ENCODE measurements at regions not wholly inside any gene's neighbourhood (a gene's known extent, or its start where the extent isn't known, plus 50 kb on each side); places are given as distances from the start of the nearest gene placed in this dataset.
A peak's percentile ranks its signal among the peaks of the same experiment; 100 is the strongest.

DNA sequence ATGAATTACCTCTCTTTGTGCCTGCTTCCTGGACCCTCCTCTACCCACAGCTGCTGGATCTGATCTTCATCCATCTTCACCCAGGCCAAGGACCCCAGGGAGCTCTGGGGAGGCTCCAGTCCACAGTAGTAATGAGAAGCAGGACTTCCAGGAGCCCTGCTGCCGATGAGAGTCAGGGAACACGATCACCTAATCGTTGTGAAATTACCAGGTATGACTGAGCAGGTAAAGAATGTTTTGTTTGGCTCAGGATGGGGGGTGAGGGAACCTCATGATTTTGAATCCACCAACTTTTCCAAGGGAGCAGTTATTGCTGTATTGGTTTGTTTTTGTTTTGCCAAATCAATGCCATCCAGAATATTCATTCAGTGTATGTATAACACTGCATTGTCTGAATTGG, 454.0 kb downstream of the PLPP3 start:
- intact Hi-C loops (cut with micrococcal nuclease; ENCODE audit: unreplicated experiment) (no loop called here), in situ Hi-C loops (cut with MboI) (no loop called here)
- DNase-seq (ENCODE audit: low read depth, low spot score): no peak
- H3K27me3 ChIP-seq (replicated peaks in 1 of 2; ENCODE audit: control insufficient read depth in 2 of 2, insufficient read depth in 2 of 2, low read length in 1 of 2): no peaks in the 10 kb centered on the region
- no peak for ATAC-seq
- WGBS (ENCODE audit: insufficient coverage, insufficient replicate concordance, low lambda C conversion rate, missing lambda C conversion rate): 40% methylated on average over 3 of the region's 3 CpGs
- H3K4me3 ChIP-seq: no peak overlapping the region
- H3K9ac ChIP-seq (ENCODE audit: control insufficient read depth, insufficient read depth, low read length): no peak overlapping the region
- no peaks in the 10 kb centered on the region for H3K79me2 ChIP-seq (ENCODE audit: control insufficient read depth, insufficient read depth, low read length)
- no peaks in the 10 kb centered on the region for H4K20me1 ChIP-seq (ENCODE audit: control insufficient read depth, insufficient read depth)
- BruUV-seq (replicated peaks): no TSS peak
- ChIA-PET SMC1A (ENCODE audit: uncharacterized antibody, unreplicated experiment) (interaction anchor here (1.2 to 1.6 kb wide), 5 partner anchors 9 to 53 kb away, joined by 3 to 7 read pairs (median 5); no protein-coding TSS in a partner anchor), POLR2A (interaction anchor here (0.6 to 1.5 kb wide), 2 partner anchors 9 to 446 kb away, joined by 5 to 6 read pairs; no protein-coding TSS in a partner anchor), CTCF (no interaction called here), RAD21 (ENCODE audit: unreplicated experiment) (interaction anchor here (1.1 kb wide), 1 partner anchor 9 kb away, joined by 3 read pairs; no protein-coding TSS in a partner anchor)
- FAIRE-seq: no peak
- peaks cover 5% of the 10 kb centered on the region; the same call in 2 of the 3 replicates for H3K9me3 ChIP-seq (replicated peaks; ENCODE audit: control insufficient read depth, insufficient read depth, low read length)
- no peak overlapping the region for H3K27ac ChIP-seq (ENCODE audit: control insufficient read depth, insufficient read depth)
- peak overlapping the region; percentile 2; the same call in 1 of the 2 replicates for H3K4me2 ChIP-seq (ENCODE audit: control insufficient read depth, insufficient read depth)
- no peaks in the 10 kb centered on the region for H3K36me3 ChIP-seq (ENCODE audit: control insufficient read depth in 2 of 2, insufficient read depth in 2 of 2, low read length in 1 of 2)
- H2AFZ ChIP-seq (ENCODE audit: control insufficient read depth, low read depth, low read length): no peak overlapping the region
- H3K4me1 ChIP-seq (ENCODE audit: control insufficient read depth, insufficient read depth, low read length): no peaks in the 10 kb centered on the region
- TF ChIP-seq SREBF1 (IDR thresholded peaks at IDR 0.05; ENCODE audit: low read length): no peak
- TF ChIP-seq EED (IDR thresholded peaks at IDR 0.05; ENCODE audit: low read depth): 0 out of 2 replicates have a peak, but pooled peaks have one; percentile 12
- no peak for TF ChIP-seq FOXM1 (IDR thresholded peaks at IDR 0.05; ENCODE audit: low read depth, low read length)

GRCh38 chr1:56123826-56124225, 455.5 kb downstream of the PLPP3 start:
- ChIA-PET CTCF (no interaction called here), SMC1A (ENCODE audit: uncharacterized antibody, unreplicated experiment) (interaction anchor here (1.0 to 1.6 kb wide), 3 partner anchors 8 to 10 kb away, joined by 4 to 7 read pairs (median 5); no protein-coding TSS in a partner anchor)
- 35% methylated on average over 3 of the region's 3 CpGs for WGBS (ENCODE audit: insufficient coverage, insufficient replicate concordance, low lambda C conversion rate, missing lambda C conversion rate)
- TF ChIP-seq, protein P1, sequence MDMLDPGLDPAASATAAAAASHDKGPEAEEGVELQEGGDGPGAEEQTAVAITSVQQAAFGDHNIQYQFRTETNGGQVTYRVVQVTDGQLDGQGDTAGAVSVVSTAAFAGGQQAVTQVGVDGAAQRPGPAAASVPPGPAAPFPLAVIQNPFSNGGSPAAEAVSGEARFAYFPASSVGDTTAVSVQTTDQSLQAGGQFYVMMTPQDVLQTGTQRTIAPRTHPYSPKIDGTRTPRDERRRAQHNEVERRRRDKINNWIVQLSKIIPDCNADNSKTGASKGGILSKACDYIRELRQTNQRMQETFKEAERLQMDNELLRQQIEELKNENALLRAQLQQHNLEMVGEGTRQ (IDR thresholded peaks at IDR 0.05; ENCODE audit: borderline replicate concordance, low read depth, low read length): no peak
- TF ChIP-seq, protein P2, sequence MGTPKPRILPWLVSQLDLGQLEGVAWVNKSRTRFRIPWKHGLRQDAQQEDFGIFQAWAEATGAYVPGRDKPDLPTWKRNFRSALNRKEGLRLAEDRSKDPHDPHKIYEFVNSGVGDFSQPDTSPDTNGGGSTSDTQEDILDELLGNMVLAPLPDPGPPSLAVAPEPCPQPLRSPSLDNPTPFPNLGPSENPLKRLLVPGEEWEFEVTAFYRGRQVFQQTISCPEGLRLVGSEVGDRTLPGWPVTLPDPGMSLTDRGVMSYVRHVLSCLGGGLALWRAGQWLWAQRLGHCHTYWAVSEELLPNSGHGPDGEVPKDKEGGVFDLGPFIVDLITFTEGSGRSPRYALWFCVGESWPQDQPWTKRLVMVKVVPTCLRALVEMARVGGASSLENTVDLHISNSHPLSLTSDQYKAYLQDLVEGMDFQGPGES (IDR thresholded peaks at IDR 0.05): no peak
- no peak for TF ChIP-seq ZNF217 (IDR thresholded peaks at IDR 0.05)
- no peak for TF ChIP-seq BCLAF1 (IDR thresholded peaks at IDR 0.05)
- TF ChIP-seq PML (IDR thresholded peaks at IDR 0.05; ENCODE audit: low read length): no peak
- no peak for TF ChIP-seq SMAD5 (IDR thresholded peaks at IDR 0.05; ENCODE audit: low read depth)
- TF ChIP-seq SP1 (IDR thresholded peaks at IDR 0.05; ENCODE audit: low read depth, low read length): no peak
- TF ChIP-seq ATF3 (IDR thresholded peaks at IDR 0.05; ENCODE audit: borderline replicate concordance, extremely low read depth, low read depth, low read length): no peak
- no peak for TF ChIP-seq CBX3 (IDR thresholded peaks at IDR 0.05; ENCODE audit: borderline replicate concordance, low read depth)
- no peak for TF ChIP-seq SPI1 (IDR thresholded peaks at IDR 0.05; ENCODE audit: borderline replicate concordance, insufficient read depth, low read depth, low read length)

More at GRCh38 chr1:56123826-56124225, 455.5 kb downstream of the PLPP3 start:
- intact Hi-C loops (cut with micrococcal nuclease; ENCODE audit: unreplicated experiment) (no loop called here), in situ Hi-C loops (cut with MboI) (no loop called here)
- no TSS peak for BruUV-seq (replicated peaks)
- no peak for ATAC-seq
- H3K4me1 ChIP-seq (ENCODE audit: control insufficient read depth, insufficient read depth, low read length): no peaks in the 10 kb centered on the region
- ChIA-PET RAD21 (ENCODE audit: unreplicated experiment) (interaction anchor here (1.2 kb wide), 1 partner anchor 206 kb away, joined by 3 read pairs; no protein-coding TSS in a partner anchor), POLR2A (interaction anchor here (1.5 kb wide), 1 partner anchor 8 kb away, joined by 5 read pairs; no protein-coding TSS in a partner anchor)
- H3K36me3 ChIP-seq (ENCODE audit: control insufficient read depth in 2 of 2, insufficient read depth in 2 of 2, low read length in 1 of 2): no peaks in the 10 kb centered on the region
- no peak for FAIRE-seq
- no peaks in the 10 kb centered on the region for H3K27me3 ChIP-seq (replicated peaks in 1 of 2; ENCODE audit: control insufficient read depth in 2 of 2, insufficient read depth in 2 of 2, low read length in 1 of 2)
- no peak overlapping the region for H3K9ac ChIP-seq (ENCODE audit: control insufficient read depth, insufficient read depth, low read length)
- H3K79me2 ChIP-seq (ENCODE audit: control insufficient read depth, insufficient read depth, low read length): no peaks in the 10 kb centered on the region
- H4K20me1 ChIP-seq (ENCODE audit: control insufficient read depth, insufficient read depth): no peaks in the 10 kb centered on the region
- H3K4me3 ChIP-seq: no peak overlapping the region
- no peak overlapping the region for H3K4me2 ChIP-seq (ENCODE audit: control insufficient read depth, insufficient read depth)
- no peak for DNase-seq (ENCODE audit: low read depth, low spot score)
- no peak overlapping the region for H3K27ac ChIP-seq (ENCODE audit: control insufficient read depth, insufficient read depth)
- H3K9me3 ChIP-seq (replicated peaks; ENCODE audit: control insufficient read depth, insufficient read depth, low read length): peaks cover 5% of the 10 kb centered on the region; the same call in 2 of the 3 replicates
- H2AFZ ChIP-seq (ENCODE audit: control insufficient read depth, low read depth, low read length): no peak overlapping the region
